K562 (cell line): ENCODE measurements at regions not wholly inside any gene's neighbourhood (a gene's known extent, or its start where the extent isn't known, plus 50 kb on each side); places are given as distances from the start of the nearest gene placed in this dataset.

Experiments
- ATAC-seq: fragments of 200-7000 bp; cut with Tn5 transposase; 3 replicates; pipeline ENCODE4 v1.9.1; 2020; ENCODE audit warnings: moderate library complexity
- BruUV-seq: library from RNA; stranded (reverse); fragments of 400-500 nt; replicated peaks from 2 replicates; lab custom pipeline; 2021; lab: Mats Ljungman, UMichigan
- CTCF ChIA-PET: fragments of 300-600 bp; formaldehyde crosslinking; extraction: SDS; loops from one replicate; lab custom pipeline; 2021; ENCODE audit warnings: low intra/inter-chr PET ratio; lab: Yijun Ruan, JAX
- POLR2A ChIA-PET: fragments of 300-600, 350-650 bp; sonication (Branson Sonifier 250); formaldehyde crosslinking; extraction: SDS; loops from one replicate; lab custom pipeline; 2021; ENCODE audit warnings: antibody characterized with exemption, inconsistent platforms; lab: Yijun Ruan, JAX
- DNase-seq, 4 experiments: peaks; one replicate each; pipeline versions ENCODE4 v3.0.0 to v3.0.0-alpha.2; 2011 to 2018; ENCODE audit warnings: low spot score in 3 of 4, mixed read lengths in 3 of 4; ENCODE audit errors: extremely low read depth in 1 of 4
- FAIRE-seq: peaks from 2 replicates; lab custom pipeline; 2011; peaks lifted over from hg19 to GRCh38; lab: Jason Lieb, UNC
- H2AFZ ChIP-seq: 2 replicates; pipeline ENCODE4 v1.6.0; 2011; ENCODE audit warnings: low read depth, low read length, control low read depth, inconsistent platforms
- H3K27ac ChIP-seq: fragments of 200-600 bp; 3 replicates; pipeline ENCODE4 v1.8.0; 2011; ENCODE audit warnings: low read depth, mild to moderate bottlenecking, control low read depth, inconsistent platforms, low read length, moderate library complexity, mixed read lengths; ENCODE audit errors: extremely low read depth
- H3K27me3 ChIP-seq, 2 experiments: fragments of 300-600 bp in 1 of 2; 2 replicates in 1 of 2; 3 replicates in 1 of 2; pipeline versions ENCODE4 v1.6.0 to v1.8.0; 2011; ENCODE audit warnings: inconsistent platforms in 2 of 2, low read length in 2 of 2, mild to moderate bottlenecking in 1 of 2, mixed read lengths in 1 of 2, moderate library complexity in 1 of 2; ENCODE audit not compliant: control insufficient read depth in 2 of 2, insufficient read depth in 2 of 2
- H3K36me3 ChIP-seq: fragments of 300-600 bp; 3 replicates; pipeline ENCODE4 v1.8.0; 2011; ENCODE audit warnings: mild to moderate bottlenecking, low read length, inconsistent platforms; ENCODE audit not compliant: control insufficient read depth, insufficient read depth
- H3K4me1 ChIP-seq, 2 experiments: fragments of 200-600 bp in 1 of 2; replicated peaks in 1 of 2; 2 replicates in 1 of 2; 3 replicates in 1 of 2; pipeline versions ENCODE4 v1.5.1 to v1.8.0; 2011; ENCODE audit warnings: inconsistent platforms in 2 of 2, low read length in 2 of 2, mild to moderate bottlenecking in 1 of 2, mixed read lengths in 1 of 2, moderate library complexity in 1 of 2; ENCODE audit not compliant: control insufficient read depth in 2 of 2, insufficient read depth in 2 of 2
- H3K4me2 ChIP-seq: 2 replicates; pipeline ENCODE4 v1.6.1; 2011; ENCODE audit warnings: low read length, control low read depth, inconsistent platforms, mixed read lengths; ENCODE audit not compliant: insufficient read depth
- H3K4me3 ChIP-seq: fragments of 200-600 bp; sonication (generic), shearing (Covaris generic); 2 replicates; pipeline ENCODE4 v1.5.1; 2016; ENCODE audit warnings: control low read depth, inconsistent platforms
- H3K79me2 ChIP-seq: fragments of 200-600 bp; 3 replicates; pipeline ENCODE4 v1.8.0; 2011; ENCODE audit warnings: low read length, inconsistent platforms; ENCODE audit not compliant: control insufficient read depth, insufficient read depth
- H3K9ac ChIP-seq, 2 experiments: 2 replicates each; pipeline versions ENCODE4 v1.6.0 to v1.6.1; 2011; ENCODE audit warnings: low read depth in 2 of 2, low read length in 2 of 2, control low read depth in 1 of 2, inconsistent platforms in 1 of 2, mild to moderate bottlenecking in 1 of 2, mixed read lengths in 1 of 2; ENCODE audit not compliant: insufficient read depth in 1 of 2
- H3K9me1 ChIP-seq: one replicate; pipeline ENCODE4 v1.6.0; 2011; ENCODE audit warnings: inconsistent platforms, mild to moderate bottlenecking, low read length, moderate library complexity; ENCODE audit not compliant: control insufficient read depth, insufficient read depth
- H3K9me3 ChIP-seq: replicated peaks from 2 replicates; pipeline ENCODE4 v1.5.1; 2011; ENCODE audit warnings: low read depth, low read length, inconsistent platforms; ENCODE audit not compliant: control insufficient read depth, insufficient read depth
- H4K20me1 ChIP-seq: replicated peaks from 2 replicates; pipeline ENCODE4 v1.6.1; 2011; ENCODE audit warnings: low read length, inconsistent platforms, mixed read lengths; ENCODE audit not compliant: control insufficient read depth, insufficient read depth
- SNIP1 ChIP-seq: fragments of 450-650 bp; IDR thresholded peaks from 2 replicates; pipeline ENCODE4 v1.7.1; 2017; ENCODE audit warnings: low read depth, mild to moderate bottlenecking
- ZNF134 ChIP-seq: fragments of 250-450 bp; sonication (Bioruptor Pico); conservative IDR thresholded peaks from 2 replicates; pipeline ENCODE4 v1.4.0; 2020
- ZNF316 ChIP-seq: fragments of 450-650 bp; IDR thresholded peaks from 2 replicates; pipeline ENCODE4 v1.6.1; 2016
- ZNF407 ChIP-seq: fragments of 450-650 bp; IDR thresholded peaks from 2 replicates; pipeline ENCODE4 v1.6.1; 2016; ENCODE audit warnings: low read depth
- WGBS: fragments of 100-300 bp; shearing (Covaris generic); methylation state at CpG from one replicate; pipeline ENCODE4 v1.1.6; 2016; ENCODE audit warnings: low coverage, mixed read lengths; ENCODE audit not compliant: insufficient coverage; ENCODE audit errors: missing lambda C conversion rate; 5-methylcytosine and 5-hydroxymethylcytosine counted together
- in situ Hi-C: fragments of 300-500 bp; cut with MboI; formaldehyde crosslinking; loops from 4 replicates; pipeline ENCODE4 v1.15.0; 2018; ENCODE audit warnings: inconsistent platforms, mixed read lengths
- intact Hi-C: fragments of 100-400 bp; cut with micrococcal nuclease; formaldehyde crosslinking; loops from 2 replicates; pipeline ENCODE4 v1.14.2; 2022

- no peak for TF ChIP-seq ZNF407
These were observed 135.0 kb downstream of the NMUR2 start (continued) for GRCh38 chr5:152270096-152270495.

- in situ Hi-C loops = no loop called here
These were observed 135.5 kb downstream of the NMUR2 start for GRCh38 chr5:152269533-152269932.

More at GRCh38 chr5:152269533-152269932, 135.5 kb downstream of the NMUR2 start:
- ATAC-seq (no peak), DNase-seq (no peak), FAIRE-seq (no peak)
- Histone ChIP-seq H3K36me3 (no peaks in the 10 kb centered on the region), H3K4me1 (no peaks in the 10 kb centered on the region), H3K79me2 (no peaks in the 10 kb centered on the region), H3K27me3 (no peaks in the 10 kb centered on the region), H4K20me1 (no peaks in the 10 kb centered on the region), H3K9me1 (no peaks in the 10 kb centered on the region), H3K4me2 (no peak overlapping the region), H2AFZ (no peak overlapping the region), H3K9me3 (no peaks in the 10 kb centered on the region), H3K9ac (no peak overlapping the region), H3K4me3 (no peak overlapping the region), H3K27ac (no peak overlapping the region)
- 0% methylated on average over 1 of the region's 1 CpG for WGBS
- ChIA-PET POLR2A (no interaction called here), CTCF (no interaction called here)
- 0 out of 2 replicates have a peak, but pooled peaks have one; percentile 14 for TF ChIP-seq ZNF316
- no peak for TF ChIP-seq ZNF134 (CRISPR knock-in tag)
- no peak for TF ChIP-seq SNIP1
- intact Hi-C loops = no loop called here
- no TSS peak for BruUV-seq
